ENCODE measurements at regions not wholly inside any gene's neighbourhood (a gene's known extent, or its start where the extent isn't known, plus 50 kb on each side); places are given as distances from the start of the nearest gene placed in this dataset.

DNA sequence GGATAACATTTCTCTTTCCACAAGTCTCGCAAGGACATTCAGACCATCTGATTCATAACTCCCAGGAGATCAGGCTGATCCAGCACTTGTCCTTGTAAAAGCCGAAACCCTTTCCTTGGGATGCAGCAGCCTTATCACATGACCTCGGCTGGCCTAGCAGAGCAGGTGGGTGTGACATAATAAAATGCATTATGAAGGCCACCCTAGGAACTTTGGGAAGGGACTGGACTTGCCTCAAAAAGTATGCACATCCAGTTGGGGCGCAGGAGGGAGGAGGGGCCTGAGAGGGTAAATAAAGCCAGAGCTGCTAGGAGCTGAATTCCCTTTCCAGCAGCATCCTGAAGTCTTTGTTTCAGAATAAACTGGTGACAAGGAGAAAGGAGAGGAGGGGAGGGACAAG is 260.8 kb downstream of the SNX13 start:
- Mint-ChIP-seq H3K9me3 (ENCODE audit: unreplicated experiment) (no peaks in the 10 kb centered on the region), H3K4me3 (ENCODE audit: unreplicated experiment) (no peak overlapping the region), H3K36me3 (ENCODE audit: low read depth, unreplicated experiment) (no peaks in the 10 kb centered on the region), H3K4me1 (ENCODE audit: low read depth, unreplicated experiment) (peaks cover 45% of the 10 kb centered on the region), H3K27ac (ENCODE audit: unreplicated experiment) (peak overlapping the region; percentile 95), H3K27me3 (ENCODE audit: low read depth, unreplicated experiment) (no peaks in the 10 kb centered on the region)
- FAIRE-seq = peak; percentile 83
- no peaks in the 10 kb centered on the region for H3K27me3 ChIP-seq (ENCODE audit: insufficient read depth, low read length)
- no peak overlapping the region for H2AFZ ChIP-seq (ENCODE audit: low read depth, low read length)
- peaks cover 54% of the 10 kb centered on the region for H3K4me1 ChIP-seq (ENCODE audit: insufficient read depth, low read length)
- no peaks in the 10 kb centered on the region for H3K79me2 ChIP-seq (ENCODE audit: insufficient read depth, low read length)
- H3K9me3 ChIP-seq (ENCODE audit: insufficient read depth, low read depth, low read length) = no peaks in the 10 kb centered on the region
- peak overlapping the region; percentile 87 for H3K27ac ChIP-seq (ENCODE audit: low read depth, low read length)
- H3K36me3 ChIP-seq (ENCODE audit: insufficient read depth, low read length) = no peaks in the 10 kb centered on the region
- no peaks in the 10 kb centered on the region for H4K20me1 ChIP-seq (ENCODE audit: insufficient read depth, low read length)
- peak overlapping the region; percentile 73 for H3K9ac ChIP-seq (ENCODE audit: low read length)
- peak overlapping the region; percentile 73 for H3K4me2 ChIP-seq (ENCODE audit: low read length)
- TF ChIP-seq, protein P1, sequence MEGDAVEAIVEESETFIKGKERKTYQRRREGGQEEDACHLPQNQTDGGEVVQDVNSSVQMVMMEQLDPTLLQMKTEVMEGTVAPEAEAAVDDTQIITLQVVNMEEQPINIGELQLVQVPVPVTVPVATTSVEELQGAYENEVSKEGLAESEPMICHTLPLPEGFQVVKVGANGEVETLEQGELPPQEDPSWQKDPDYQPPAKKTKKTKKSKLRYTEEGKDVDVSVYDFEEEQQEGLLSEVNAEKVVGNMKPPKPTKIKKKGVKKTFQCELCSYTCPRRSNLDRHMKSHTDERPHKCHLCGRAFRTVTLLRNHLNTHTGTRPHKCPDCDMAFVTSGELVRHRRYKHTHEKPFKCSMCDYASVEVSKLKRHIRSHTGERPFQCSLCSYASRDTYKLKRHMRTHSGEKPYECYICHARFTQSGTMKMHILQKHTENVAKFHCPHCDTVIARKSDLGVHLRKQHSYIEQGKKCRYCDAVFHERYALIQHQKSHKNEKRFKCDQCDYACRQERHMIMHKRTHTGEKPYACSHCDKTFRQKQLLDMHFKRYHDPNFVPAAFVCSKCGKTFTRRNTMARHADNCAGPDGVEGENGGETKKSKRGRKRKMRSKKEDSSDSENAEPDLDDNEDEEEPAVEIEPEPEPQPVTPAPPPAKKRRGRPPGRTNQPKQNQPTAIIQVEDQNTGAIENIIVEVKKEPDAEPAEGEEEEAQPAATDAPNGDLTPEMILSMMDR (IDR thresholded peaks at IDR 0.05; ENCODE audit: insufficient read depth, low read depth, low read length) = no peak
- TF ChIP-seq EZH2 (IDR thresholded peaks at IDR 0.05; ENCODE audit: insufficient read depth, low read length) = no peak
- DNase-seq (ENCODE audit: low read depth) = peak; percentile 58
- no peak overlapping the region for H3K4me3 ChIP-seq (ENCODE audit: insufficient read depth, low read depth, low read length)

DNA sequence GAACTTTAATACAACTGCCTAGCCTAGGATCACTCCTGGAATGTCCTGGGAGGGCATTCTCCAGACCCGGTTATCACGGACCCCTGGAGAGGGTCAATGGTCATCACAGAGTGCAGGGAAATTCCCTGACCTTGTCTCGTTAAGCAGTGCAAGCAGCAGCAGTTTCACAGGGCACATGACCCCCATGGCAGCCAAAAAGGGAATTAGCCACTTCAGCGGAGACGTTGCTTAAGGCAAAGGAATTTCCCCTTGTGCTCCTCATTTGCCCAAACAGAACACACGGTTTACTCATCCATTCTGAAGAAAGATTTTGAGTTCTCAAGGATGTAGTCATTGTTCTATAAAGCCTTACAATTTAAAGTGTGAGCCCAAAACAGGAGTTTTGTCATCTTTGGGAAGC is 260.3 kb downstream of the SNX13 start:
- FAIRE-seq = peak; percentile 95
- H3K4me3 ChIP-seq (ENCODE audit: insufficient read depth, low read depth, low read length) = no peak overlapping the region
- H3K36me3 ChIP-seq (ENCODE audit: insufficient read depth, low read length) = no peaks in the 10 kb centered on the region
- H3K9ac ChIP-seq (ENCODE audit: low read length) = peak overlapping the region; percentile 73
- H4K20me1 ChIP-seq (ENCODE audit: insufficient read depth, low read length) = no peaks in the 10 kb centered on the region
- TF ChIP-seq EZH2 (IDR thresholded peaks at IDR 0.05; ENCODE audit: insufficient read depth, low read length) = no peak
- TF ChIP-seq, protein P1 (IDR thresholded peaks at IDR 0.05; ENCODE audit: insufficient read depth, low read depth, low read length) = no peak
- no peaks in the 10 kb centered on the region for H3K79me2 ChIP-seq (ENCODE audit: insufficient read depth, low read length)
- Mint-ChIP-seq H3K9me3 (ENCODE audit: unreplicated experiment) (no peaks in the 10 kb centered on the region), H3K27ac (ENCODE audit: unreplicated experiment) (peak overlapping the region; percentile 95), H3K4me1 (ENCODE audit: low read depth, unreplicated experiment) (peaks cover 45% of the 10 kb centered on the region), H3K27me3 (ENCODE audit: low read depth, unreplicated experiment) (no peaks in the 10 kb centered on the region), H3K36me3 (ENCODE audit: low read depth, unreplicated experiment) (no peaks in the 10 kb centered on the region), H3K4me3 (ENCODE audit: unreplicated experiment) (no peak overlapping the region)
- DNase-seq (ENCODE audit: low read depth) = peak; percentile 93
- H2AFZ ChIP-seq (ENCODE audit: low read depth, low read length) = no peak overlapping the region
- H3K27me3 ChIP-seq (ENCODE audit: insufficient read depth, low read length) = no peaks in the 10 kb centered on the region
- H3K27ac ChIP-seq (ENCODE audit: low read depth, low read length) = peak overlapping the region; percentile 87
- peak overlapping the region; percentile 73 for H3K4me2 ChIP-seq (ENCODE audit: low read length)
- peaks cover 54% of the 10 kb centered on the region for H3K4me1 ChIP-seq (ENCODE audit: insufficient read depth, low read length)
- no peaks in the 10 kb centered on the region for H3K9me3 ChIP-seq (ENCODE audit: insufficient read depth, low read depth, low read length)

DNA sequence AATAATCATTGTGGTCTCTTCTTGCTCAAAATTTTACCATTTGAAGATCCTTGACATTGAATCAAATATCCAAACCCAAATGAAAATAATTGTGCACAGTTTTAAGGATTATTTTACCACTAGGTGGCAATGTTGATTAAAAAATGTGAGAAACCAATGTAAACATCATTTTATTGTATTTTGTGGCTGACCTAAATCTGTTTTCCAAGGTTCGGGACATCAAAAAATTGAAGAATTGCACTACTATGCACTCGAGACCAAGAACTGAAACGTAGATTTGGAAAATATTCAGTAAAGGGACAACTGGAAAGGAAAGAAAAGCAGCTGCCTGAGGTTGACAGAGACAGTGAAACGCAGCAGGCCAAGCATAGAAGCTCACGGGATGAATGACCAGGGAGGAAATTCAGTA is 259.3 kb downstream of the SNX13 start:
- H3K9me3 Mint-ChIP-seq (ENCODE audit: unreplicated experiment) = no peaks in the 10 kb centered on the region
- Histone ChIP-seq H2AFZ (ENCODE audit: low read depth, low read length) (no peak overlapping the region), H3K4me3 (ENCODE audit: insufficient read depth, low read depth, low read length) (no peak overlapping the region), H3K4me2 (ENCODE audit: low read length) (peak overlapping the region; percentile 73), H4K20me1 (ENCODE audit: insufficient read depth, low read length) (no peaks in the 10 kb centered on the region), H3K27me3 (ENCODE audit: insufficient read depth, low read length) (no peaks in the 10 kb centered on the region), H3K36me3 (ENCODE audit: insufficient read depth, low read length) (no peaks in the 10 kb centered on the region), H3K27ac (ENCODE audit: low read depth, low read length) (peak overlapping the region; percentile 87), H3K4me1 (ENCODE audit: insufficient read depth, low read length) (peaks cover 54% of the 10 kb centered on the region), H3K9me3 (ENCODE audit: insufficient read depth, low read depth, low read length) (no peaks in the 10 kb centered on the region), H3K9ac (ENCODE audit: low read length) (peak overlapping the region; percentile 73), H3K79me2 (ENCODE audit: insufficient read depth, low read length) (no peaks in the 10 kb centered on the region)
- H3K4me3 Mint-ChIP-seq (ENCODE audit: unreplicated experiment) = no peak overlapping the region
- no peaks in the 10 kb centered on the region for H3K36me3 Mint-ChIP-seq (ENCODE audit: low read depth, unreplicated experiment)
- peak overlapping the region; percentile 95 for H3K27ac Mint-ChIP-seq (ENCODE audit: unreplicated experiment)
- H3K27me3 Mint-ChIP-seq (ENCODE audit: low read depth, unreplicated experiment) = no peaks in the 10 kb centered on the region
- DNase-seq (ENCODE audit: low read depth) (no peak), FAIRE-seq (peak; percentile 85)
- no peak for TF ChIP-seq EZH2 (IDR thresholded peaks at IDR 0.05; ENCODE audit: insufficient read depth, low read length)
- TF ChIP-seq, protein P1 (IDR thresholded peaks at IDR 0.05; ENCODE audit: insufficient read depth, low read depth, low read length) = peak; percentile 46
- H3K4me1 Mint-ChIP-seq (ENCODE audit: low read depth, unreplicated experiment) = peaks cover 45% of the 10 kb centered on the region

Data from astrocyte (in vitro differentiated cells and primary cell).